Activated CD4-positive, alpha-beta T cell treated with anti-CD3 and anti-CD28 coated beads, Interleukin-2, Interleukin-4, amounts not matched to agents 100 ng/mL and 50 ng/mL, durations not matched to agents 16 hours and 8 hours (primary cell): ENCODE measurements at regions not wholly inside any gene's neighbourhood (a gene's known extent, or its start where the extent isn't known, plus 50 kb on each side); places are given as distances from the start of the nearest gene placed in this dataset.

ENCODE experiments used
- DNase-seq: peaks from one replicate; pipeline ENCODE4 v3.0.0-alpha.2; 2020; ENCODE audit warnings: low spot score

DNA sequence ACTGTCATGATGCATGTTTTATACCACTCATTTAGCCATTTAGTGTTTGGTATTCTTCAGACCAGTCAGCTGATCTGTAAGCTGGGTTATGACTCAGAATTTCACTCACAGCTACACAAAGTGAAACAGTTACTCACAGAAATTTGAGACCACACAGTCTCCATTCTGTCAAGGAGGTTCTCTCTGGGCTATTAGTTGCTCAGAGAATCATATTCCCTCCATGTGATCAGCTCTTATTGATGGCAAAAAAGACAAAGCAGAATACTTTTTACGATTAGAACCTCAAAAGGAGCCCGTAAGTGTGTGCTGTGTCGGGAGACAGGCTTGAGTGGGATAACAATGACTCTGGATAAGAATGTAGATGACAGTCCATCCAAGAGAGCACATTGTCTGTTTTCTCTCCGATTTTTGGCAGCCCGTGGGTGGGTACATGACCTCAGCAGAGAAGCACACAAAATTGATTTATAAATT lies 277.6 kb upstream of the SORCS1 start:
- DNase-seq: peak; percentile 26

DNA sequence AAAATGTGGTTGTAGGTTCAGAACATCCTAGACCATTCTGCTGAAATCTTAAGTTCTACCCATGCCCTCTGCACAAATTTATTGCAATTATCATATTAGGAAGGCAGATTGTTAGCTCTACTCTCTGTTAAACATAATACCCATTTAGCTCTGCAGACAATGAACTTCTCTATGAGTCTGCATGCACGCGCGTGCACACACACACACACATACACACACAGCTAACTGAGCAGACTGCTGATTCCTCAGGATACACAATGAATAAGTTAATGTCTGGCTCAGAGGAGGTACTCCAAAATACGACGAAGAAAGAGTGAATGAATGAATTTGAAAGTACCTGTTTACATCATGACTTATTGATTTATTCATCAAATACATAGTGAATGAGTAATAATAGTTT lies 276.2 kb upstream of the SORCS1 start:
- peak; percentile 1 for DNase-seq

DNA sequence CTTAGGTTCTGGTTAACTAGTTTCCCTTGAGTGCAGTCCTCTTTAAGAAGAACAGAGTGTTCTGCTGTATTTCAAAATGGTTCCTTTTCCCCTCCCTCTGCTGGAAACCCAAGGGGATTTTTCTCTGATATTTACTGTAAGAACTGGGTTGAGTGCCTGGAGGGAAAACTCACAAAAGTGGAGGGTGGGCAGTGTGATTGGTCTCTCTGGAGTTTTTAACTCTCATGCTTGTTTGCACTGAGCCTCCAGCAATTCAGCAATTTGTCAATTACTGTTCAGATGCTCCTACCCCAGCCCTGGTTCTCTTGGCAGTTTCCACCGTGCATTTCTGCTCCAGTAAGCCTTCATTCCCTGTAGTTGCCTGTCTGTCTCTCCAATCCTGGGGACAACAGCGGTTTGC lies 273.4 kb upstream of the SORCS1 start:
- no peak for DNase-seq

DNA sequence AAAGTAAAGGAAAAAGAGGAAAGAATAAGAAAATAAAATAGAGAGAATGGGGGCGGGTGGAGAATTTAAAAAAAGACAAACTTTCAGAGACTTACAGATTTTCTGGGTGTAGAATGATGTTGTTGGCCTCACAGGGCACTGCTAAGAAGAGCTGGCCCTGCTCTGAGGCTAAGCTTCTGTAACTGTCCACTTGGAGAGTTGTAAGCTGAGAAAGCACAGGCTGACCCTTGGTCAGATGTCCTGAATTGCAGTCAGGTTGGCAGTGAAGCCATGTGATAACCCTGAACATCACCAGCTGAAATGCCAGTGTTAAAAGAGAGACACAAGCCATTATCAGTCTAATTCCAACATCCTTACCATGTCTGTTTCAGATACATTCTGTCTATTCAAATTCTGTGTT lies 272.1 kb upstream of the SORCS1 start:
- DNase-seq: no peak

DNA sequence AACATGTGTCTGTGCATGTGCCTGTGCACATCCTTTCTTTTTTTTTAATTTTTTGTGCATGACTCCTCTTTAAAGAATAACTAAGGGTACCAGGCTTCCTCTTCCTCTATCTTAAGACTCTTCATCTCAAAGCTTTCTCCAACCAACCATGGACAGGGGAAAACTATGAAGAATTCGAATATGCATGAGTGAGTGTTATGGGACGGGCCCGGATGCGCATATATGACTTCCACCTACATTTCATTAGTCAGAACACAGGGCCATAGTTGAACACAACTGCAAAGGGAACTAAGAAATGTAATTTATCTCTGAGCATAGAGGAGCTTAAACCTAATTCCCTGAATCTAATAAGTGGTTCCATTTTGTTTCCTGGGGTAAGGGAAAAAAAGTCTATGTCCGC lies 270.3 kb upstream of the SORCS1 start:
- DNase-seq: no peak

DNA sequence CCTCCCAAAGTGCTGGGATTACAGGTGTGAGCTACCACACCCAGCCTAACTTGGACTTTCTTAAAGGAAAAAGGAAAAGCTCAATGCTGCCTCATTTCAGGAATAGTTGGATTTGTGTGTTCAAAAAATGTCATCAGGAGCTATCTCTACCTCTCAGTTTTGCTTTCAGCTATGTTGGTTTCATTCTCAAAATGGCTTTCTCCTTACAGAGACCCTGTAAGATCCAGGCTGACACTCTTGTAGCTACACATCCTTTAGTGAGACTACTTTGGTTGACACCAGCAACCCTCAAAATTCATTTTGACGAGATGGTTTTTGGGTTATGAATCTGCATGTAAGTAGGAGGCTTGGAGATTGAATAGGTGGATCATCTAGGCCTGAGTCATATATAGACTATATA lies 269.7 kb upstream of the SORCS1 start:
- DNase-seq: no peak

DNA sequence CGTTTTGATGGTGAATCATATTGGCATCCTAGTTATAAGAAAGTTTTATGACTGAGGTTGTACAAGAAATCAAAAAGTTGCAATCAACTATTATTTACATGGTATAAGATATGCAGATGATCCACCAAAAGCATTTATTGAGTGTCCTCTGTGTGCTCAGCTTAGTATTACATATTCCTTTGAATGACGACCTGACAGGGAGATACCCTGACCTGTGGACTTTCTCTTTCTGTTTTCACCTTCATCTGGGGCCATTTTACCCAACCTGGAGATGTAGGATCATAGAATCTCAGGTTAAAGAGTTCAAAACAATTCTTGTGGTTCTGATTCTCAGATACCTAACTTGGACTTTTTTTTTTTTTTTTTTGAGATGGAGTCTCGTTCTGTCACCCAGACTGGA lies 269.1 kb upstream of the SORCS1 start:
- no peak for DNase-seq

DNA sequence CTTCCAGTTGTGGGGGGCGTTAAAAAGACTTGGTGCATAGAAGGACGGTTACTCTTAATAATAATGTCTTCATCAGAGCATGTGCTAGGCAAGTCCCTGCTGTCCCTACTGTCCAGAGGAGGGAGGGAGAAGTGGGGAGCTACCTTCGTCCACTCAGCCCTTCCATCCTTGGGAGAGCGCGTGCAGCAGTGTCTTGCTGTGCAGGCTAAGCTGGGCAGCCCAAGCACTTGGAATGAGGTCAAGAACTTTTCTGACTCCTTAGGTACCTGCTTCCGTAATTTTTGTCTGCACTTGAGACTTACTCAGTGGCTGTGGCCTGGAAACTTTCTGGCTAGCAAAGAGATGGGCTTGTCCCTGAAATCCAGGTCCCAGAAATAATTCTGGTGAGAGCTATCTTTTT lies 265.9 kb upstream of the SORCS1 start:
- DNase-seq: no peak

DNA sequence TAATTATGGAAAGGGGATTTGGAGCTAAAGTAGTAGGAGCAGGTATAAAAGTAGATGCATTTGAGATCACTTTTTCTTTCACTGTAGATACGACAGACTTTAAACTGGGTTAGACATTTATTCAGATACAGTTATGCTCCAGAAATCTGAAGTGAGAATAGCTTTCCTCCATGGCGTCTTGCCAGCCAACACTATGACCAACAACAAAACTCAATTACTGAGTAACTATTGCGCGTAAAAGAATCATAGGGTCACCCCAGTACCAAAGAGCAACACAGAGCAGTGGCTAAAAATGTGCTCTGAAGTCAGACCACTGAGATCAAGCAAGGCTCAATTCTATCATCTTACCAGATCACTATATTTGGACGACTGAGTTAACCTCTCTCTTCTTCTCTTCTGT lies 262.5 kb upstream of the SORCS1 start:
- no peak for DNase-seq

DNA sequence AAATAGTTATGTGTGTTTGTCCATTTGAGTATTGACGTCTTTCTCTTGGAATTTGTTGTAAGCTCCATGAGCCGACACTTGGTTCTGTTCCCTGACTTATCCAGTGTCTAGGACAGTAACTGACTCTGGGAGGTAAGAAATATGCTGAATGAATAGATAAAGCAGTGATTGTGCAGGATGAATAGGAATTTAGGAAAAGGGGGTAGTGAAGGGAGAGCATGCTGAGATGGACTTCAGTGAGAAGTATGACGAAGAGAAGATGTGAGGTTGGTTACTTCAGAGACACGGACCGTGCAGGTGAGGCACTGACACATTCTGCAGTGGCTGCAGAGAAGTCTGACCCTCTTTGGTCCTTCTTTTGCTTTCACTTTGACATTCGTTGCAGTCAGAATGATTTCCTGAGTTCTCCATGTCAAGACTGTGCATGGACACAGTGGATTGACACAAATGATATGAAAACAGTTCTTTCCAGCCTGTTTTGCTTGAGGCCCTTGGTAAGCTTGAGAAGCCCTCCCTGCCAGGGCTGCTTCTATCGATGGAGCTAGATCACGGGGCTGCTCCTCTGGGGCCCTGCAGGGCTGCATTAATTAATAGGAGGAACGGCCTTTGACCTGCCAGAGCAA lies 261.5 kb upstream of the SORCS1 start:
- DNase-seq: no peak

DNA sequence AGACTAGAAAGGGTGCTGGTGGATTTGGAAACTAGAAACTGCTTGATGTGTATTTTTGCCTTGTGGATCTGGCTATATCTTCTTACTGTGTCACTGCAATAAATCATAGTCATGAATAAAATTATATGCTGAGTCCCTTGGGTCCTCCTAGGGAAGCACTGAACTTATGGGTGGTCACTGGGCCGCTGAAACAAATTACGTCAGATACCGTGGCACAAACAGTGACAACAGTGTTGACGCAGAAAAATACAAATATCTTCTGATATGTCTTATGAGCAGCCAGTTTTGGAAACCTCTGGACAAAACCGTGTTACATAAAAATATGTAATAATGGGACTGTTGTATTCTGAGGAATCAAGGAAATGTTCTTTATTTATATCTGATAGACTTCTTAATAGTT lies 260.1 kb upstream of the SORCS1 start:
- DNase-seq: no peak

DNA sequence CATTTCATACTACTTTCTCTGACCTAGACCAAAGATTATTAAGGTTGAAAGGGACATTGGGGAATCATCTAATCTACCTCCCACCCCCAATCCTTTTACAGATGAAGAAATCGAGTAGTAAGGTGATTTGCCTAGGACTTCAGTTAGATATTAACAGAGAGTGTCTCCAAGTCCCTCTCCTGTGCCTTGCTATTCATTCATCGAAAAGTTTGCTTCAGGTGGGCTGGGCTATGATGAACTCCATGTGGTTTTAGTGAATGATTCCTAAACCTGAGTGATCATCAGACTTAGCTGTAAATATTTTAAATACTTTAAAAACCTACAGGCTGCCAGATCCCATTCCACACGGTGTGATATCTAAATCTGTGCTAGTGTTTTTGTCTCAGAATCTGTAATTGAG lies 259.4 kb upstream of the SORCS1 start:
- no peak for DNase-seq

DNA sequence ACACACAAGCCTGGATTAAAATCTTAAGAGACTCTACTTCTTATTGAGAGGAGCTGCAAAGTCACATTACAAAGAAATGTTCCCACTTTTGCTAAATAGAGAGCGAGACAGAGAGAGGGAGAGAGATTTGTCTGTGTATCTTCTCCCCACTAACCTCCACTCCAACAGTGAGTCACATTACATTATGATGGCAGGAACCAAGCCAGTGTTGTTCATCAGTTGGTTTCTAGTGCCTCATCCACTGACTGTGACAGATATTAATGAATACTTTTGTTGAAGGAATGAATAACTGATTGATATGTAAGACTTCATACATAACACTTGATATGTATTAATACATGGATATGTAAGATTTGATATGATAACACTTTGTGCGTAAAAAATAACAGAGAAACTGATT lies 258.2 kb upstream of the SORCS1 start:
- DNase-seq: no peak

DNA sequence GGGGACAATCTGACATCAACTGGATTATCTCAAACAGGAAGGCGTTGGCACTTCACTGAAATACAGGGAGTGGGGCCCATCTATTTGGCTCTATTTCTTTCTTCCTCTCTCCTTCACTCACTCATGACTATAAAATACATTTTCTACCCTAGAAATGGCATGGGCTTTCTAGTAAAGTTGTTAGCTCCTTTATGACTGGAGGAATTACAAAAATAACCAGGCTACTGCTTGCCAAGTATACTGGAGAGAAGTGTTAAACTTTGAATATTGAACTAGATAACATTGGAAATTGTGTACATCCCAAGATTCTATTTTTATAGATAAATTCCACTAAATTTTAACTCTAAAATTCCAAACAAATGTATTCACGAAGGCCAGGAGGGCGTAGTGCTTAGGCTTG lies 255.7 kb upstream of the SORCS1 start:
- no peak for DNase-seq

DNA sequence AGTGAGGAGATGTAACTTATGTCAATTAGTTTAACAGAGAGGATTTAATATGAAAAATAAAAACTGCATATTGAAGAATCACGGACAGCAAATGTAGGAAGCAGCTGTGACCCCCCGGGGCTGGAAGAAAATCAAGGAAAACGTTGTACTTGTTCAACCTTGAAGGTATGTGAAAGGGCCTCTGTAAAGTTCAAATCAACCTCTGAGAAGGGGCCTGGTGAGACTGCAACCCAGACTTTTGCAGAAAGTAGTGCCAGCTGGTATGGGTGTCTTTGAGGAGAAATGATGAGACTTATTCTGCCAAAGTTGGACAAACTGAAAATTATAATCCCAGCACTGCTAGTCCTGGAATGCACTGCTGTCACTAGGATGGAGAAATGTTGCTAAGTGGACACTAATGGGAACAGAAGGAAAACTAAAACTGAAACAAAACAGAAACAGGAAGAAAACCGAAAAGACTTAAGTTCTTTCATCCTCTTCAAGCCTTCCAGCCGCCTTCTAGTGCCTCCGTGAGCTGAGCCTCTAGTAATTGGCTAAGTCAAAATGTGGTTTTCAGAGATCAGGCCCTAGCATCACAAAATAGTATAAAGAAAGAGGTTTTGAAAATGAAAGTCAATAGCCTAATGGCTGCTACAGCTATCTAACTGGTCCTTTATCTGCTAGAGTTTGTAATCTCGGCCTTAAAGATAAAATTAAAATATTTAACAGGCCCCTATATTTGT lies 253.7 kb upstream of the SORCS1 start:
- DNase-seq: no peak

DNA sequence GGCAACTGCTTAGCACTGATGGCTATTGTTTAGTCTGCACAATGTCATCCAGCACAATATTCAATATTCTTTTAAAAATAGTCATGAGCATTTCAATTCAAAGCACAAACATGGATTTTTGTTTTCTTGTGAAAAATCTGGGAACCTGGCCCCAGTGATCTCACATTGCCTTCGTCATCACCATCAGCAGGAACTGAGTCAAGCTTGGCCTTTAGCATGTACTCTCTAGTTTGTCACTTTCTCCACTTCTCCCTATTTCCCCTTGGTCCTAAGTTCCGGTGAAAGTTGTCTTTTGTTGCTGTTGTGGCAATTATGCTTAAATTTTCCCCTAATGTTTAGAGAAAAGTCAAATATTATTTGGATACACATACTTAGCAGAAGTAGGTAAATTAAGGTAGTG lies 252.9 kb upstream of the SORCS1 start:
- no peak for DNase-seq

DNA sequence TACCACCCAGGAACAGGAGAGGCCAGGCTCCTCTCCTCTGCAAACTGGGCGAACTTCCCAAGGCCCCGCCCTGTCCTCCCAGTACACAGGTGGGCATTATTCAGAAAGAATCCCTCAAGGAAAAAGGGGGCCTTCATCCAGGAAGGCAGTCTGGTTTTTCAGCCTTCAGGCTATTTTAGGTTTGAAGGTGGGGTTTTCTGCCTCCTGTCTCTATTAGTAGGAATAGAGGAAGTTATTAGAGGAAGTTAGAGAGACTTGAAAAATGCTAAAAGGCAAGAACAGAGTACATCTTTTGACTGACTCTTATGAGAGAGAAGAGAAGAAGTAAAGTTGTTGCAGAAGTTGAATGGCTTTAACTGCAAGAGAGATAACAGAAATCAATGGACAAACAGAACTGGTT lies 250.9 kb upstream of the SORCS1 start:
- no peak for DNase-seq

DNA sequence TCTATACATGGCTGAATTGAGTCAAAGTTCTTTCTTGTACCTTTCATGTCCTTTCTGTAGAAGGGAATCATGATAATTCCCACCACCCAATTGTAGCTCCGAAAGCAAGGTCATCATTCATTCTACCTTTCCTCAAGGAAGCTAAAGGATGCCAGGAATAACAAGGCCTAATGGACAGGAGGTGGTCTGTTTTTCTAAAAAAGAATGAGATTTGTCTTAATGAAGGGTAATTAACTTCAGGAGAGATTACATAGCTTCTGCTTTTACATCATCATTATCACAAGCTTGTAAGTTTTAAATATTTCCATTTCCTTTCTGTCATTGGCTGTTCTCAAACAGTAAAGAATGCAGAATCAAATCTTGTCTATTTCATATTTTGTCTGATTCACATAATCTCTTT lies 249.5 kb upstream of the SORCS1 start:
- DNase-seq: no peak

DNA sequence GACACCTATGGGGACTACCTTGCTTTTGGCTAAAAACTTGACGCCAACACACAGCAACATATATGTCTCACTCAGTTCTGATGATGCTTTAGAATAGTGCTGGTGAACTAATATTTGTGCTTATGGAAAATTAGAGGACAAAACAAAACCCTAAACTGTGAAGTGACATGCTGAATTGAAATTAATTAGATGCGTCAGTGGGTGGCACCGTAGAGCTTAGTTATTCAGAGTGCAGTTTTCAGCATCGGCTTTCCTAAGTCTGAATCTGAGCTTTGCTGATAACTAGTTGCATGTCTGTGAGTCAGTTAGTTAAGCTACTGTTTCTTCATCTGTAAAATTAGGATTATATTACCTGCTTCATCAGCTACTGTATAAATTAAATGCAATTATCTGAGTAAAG lies 245.0 kb upstream of the SORCS1 start:
- no peak for DNase-seq

DNA sequence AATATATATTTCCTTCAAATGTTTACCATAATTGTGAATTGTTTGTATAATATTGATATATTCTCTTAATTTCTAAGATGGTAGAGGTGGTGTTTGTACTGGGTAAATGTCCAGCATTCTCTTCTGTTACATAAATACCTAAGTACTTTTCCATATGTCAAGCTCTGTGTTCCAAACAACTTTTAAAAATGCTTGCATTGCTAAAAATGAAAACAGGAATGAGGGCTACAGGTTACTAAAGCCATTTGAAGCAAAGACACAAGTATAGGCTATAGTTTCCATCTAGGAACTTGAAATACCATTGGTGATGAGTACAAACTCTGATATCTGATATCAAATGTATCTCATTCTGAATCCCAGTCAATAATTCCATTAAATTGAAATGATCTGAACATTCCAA lies 233.6 kb upstream of the SORCS1 start:
- no peak for DNase-seq

DNA sequence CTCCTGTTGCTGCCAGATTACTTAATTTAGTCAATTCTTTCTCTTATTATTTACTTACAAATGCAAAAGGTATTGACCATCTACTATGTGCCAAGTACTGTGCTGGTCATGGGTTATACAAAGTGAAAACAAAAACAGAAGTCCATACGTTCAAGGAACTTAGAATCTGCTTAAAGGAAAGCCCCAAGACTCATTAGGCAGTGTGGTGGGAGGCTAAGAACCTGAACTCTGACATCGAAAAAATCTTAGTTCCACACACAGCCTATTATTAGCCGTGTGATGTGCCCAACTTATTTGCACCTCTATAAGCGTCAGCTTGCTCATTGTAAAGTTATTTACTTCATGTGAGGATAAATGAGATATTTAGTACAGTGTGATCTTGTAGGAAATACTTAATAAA lies 227.4 kb upstream of the SORCS1 start:
- DNase-seq: no peak

DNA sequence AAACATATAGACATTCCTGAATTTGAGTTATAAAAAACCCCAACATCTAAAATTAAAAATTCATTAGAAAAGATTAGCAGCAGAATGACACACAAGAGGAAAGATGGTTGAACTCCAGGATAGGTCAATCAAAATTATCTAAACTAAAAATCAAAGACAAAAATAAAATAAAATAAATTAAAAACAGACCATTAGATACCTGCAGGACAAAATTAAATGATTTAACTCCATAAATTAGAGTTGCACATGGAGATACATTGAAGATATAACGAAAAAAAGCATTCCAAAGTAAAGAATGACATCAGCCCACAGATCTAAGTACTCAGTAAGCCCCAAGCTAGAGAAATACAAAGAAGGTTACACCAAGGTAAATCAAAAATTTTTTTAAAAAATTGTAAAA lies 226.1 kb upstream of the SORCS1 start:
- DNase-seq: no peak

DNA sequence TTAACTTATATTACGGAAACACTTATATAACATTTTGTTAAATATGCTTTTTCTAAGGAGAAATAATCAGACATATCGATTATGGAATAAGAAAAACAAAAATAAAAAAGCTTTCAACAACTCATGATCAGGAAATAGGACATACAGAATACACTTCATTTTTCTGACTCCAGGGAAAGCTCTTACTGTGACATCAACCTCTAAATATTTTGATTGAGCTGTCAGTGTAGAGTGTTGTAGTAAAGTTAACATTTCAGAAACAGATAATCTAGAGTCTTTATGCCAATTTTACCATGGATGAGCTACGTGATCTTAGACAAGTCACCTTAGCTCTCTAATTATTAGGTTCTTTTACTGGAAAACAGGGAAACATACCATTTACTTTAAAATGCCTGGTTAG lies 218.9 kb upstream of the SORCS1 start:
- DNase-seq: no peak

DNA sequence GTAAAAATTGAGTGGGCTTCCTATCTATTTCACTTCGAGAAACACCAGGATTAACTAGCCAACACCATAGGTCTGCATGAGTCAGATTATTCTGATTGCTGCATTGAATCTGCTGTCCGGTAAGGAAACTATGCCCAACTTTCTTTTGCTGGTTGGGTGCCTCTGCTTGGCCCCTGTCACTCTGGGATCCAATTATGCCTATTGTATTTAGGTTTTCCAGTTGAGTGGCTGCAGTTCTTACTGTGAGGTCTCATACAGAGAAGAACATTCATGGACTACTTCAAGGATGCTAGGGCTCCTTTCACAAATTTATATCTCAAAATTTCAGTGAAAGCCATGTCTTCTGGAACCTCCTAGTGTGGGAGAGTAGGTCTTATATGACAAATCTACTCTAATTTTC lies 215.1 kb upstream of the SORCS1 start:
- no peak for DNase-seq
